K562 (cell line): ENCODE measurements at regions not wholly inside any gene's neighbourhood (a gene's known extent, or its start where the extent isn't known, plus 50 kb on each side); places are given as distances from the start of the nearest gene placed in this dataset.

ENCODE experiments used
- ATAC-seq: fragments of 200-7000 bp; cut with Tn5 transposase; 3 replicates; pipeline ENCODE4 v1.9.1; 2020; ENCODE audit warnings: moderate library complexity
- BruUV-seq: library from RNA; stranded (reverse); fragments of 400-500 nt; replicated peaks from 2 replicates; lab custom pipeline; 2021; lab: Mats Ljungman, UMichigan
- CTCF ChIA-PET: fragments of 300-600 bp; formaldehyde crosslinking; extraction: SDS; loops from one replicate; lab custom pipeline; 2021; ENCODE audit warnings: low intra/inter-chr PET ratio; lab: Yijun Ruan, JAX
- POLR2A ChIA-PET: fragments of 300-600, 350-650 bp; sonication (Branson Sonifier 250); formaldehyde crosslinking; extraction: SDS; loops from one replicate; lab custom pipeline; 2021; ENCODE audit warnings: antibody characterized with exemption, inconsistent platforms; lab: Yijun Ruan, JAX
- DNase-seq, 4 experiments: peaks; one replicate each; pipeline versions ENCODE4 v3.0.0 to v3.0.0-alpha.2; 2011 to 2018; ENCODE audit warnings: low spot score in 3 of 4, mixed read lengths in 3 of 4; ENCODE audit errors: extremely low read depth in 1 of 4
- FAIRE-seq: peaks from 2 replicates; lab custom pipeline; 2011; peaks lifted over from hg19 to GRCh38; lab: Jason Lieb, UNC
- H2AFZ ChIP-seq: 2 replicates; pipeline ENCODE4 v1.6.0; 2011; ENCODE audit warnings: low read depth, low read length, control low read depth, inconsistent platforms
- H3K27ac ChIP-seq: fragments of 200-600 bp; 3 replicates; pipeline ENCODE4 v1.8.0; 2011; ENCODE audit warnings: low read depth, mild to moderate bottlenecking, control low read depth, inconsistent platforms, low read length, moderate library complexity, mixed read lengths; ENCODE audit errors: extremely low read depth
- H3K27me3 ChIP-seq, 2 experiments: fragments of 300-600 bp in 1 of 2; 2 replicates in 1 of 2; 3 replicates in 1 of 2; pipeline versions ENCODE4 v1.6.0 to v1.8.0; 2011; ENCODE audit warnings: inconsistent platforms in 2 of 2, low read length in 2 of 2, mild to moderate bottlenecking in 1 of 2, mixed read lengths in 1 of 2, moderate library complexity in 1 of 2; ENCODE audit not compliant: control insufficient read depth in 2 of 2, insufficient read depth in 2 of 2
- H3K36me3 ChIP-seq: fragments of 300-600 bp; 3 replicates; pipeline ENCODE4 v1.8.0; 2011; ENCODE audit warnings: mild to moderate bottlenecking, low read length, inconsistent platforms; ENCODE audit not compliant: control insufficient read depth, insufficient read depth
- H3K4me1 ChIP-seq, 2 experiments: fragments of 200-600 bp in 1 of 2; replicated peaks in 1 of 2; 2 replicates in 1 of 2; 3 replicates in 1 of 2; pipeline versions ENCODE4 v1.5.1 to v1.8.0; 2011; ENCODE audit warnings: inconsistent platforms in 2 of 2, low read length in 2 of 2, mild to moderate bottlenecking in 1 of 2, mixed read lengths in 1 of 2, moderate library complexity in 1 of 2; ENCODE audit not compliant: control insufficient read depth in 2 of 2, insufficient read depth in 2 of 2
- H3K4me2 ChIP-seq: 2 replicates; pipeline ENCODE4 v1.6.1; 2011; ENCODE audit warnings: low read length, control low read depth, inconsistent platforms, mixed read lengths; ENCODE audit not compliant: insufficient read depth
- H3K4me3 ChIP-seq: fragments of 200-600 bp; sonication (generic), shearing (Covaris generic); 2 replicates; pipeline ENCODE4 v1.5.1; 2016; ENCODE audit warnings: control low read depth, inconsistent platforms
- H3K79me2 ChIP-seq: fragments of 200-600 bp; 3 replicates; pipeline ENCODE4 v1.8.0; 2011; ENCODE audit warnings: low read length, inconsistent platforms; ENCODE audit not compliant: control insufficient read depth, insufficient read depth
- H3K9ac ChIP-seq, 2 experiments: 2 replicates each; pipeline versions ENCODE4 v1.6.0 to v1.6.1; 2011; ENCODE audit warnings: low read depth in 2 of 2, low read length in 2 of 2, control low read depth in 1 of 2, inconsistent platforms in 1 of 2, mild to moderate bottlenecking in 1 of 2, mixed read lengths in 1 of 2; ENCODE audit not compliant: insufficient read depth in 1 of 2
- H3K9me1 ChIP-seq: one replicate; pipeline ENCODE4 v1.6.0; 2011; ENCODE audit warnings: inconsistent platforms, mild to moderate bottlenecking, low read length, moderate library complexity; ENCODE audit not compliant: control insufficient read depth, insufficient read depth
- H3K9me3 ChIP-seq: replicated peaks from 2 replicates; pipeline ENCODE4 v1.5.1; 2011; ENCODE audit warnings: low read depth, low read length, inconsistent platforms; ENCODE audit not compliant: control insufficient read depth, insufficient read depth
- H4K20me1 ChIP-seq: replicated peaks from 2 replicates; pipeline ENCODE4 v1.6.1; 2011; ENCODE audit warnings: low read length, inconsistent platforms, mixed read lengths; ENCODE audit not compliant: control insufficient read depth, insufficient read depth
- ARID1B ChIP-seq: fragments of 450-650 bp; IDR thresholded peaks from 2 replicates; pipeline ENCODE4 v1.6.1; 2016; ENCODE audit warnings: antibody characterized with exemption, mild to moderate bottlenecking, inconsistent platforms
- ARID3B ChIP-seq: fragments of 250-450 bp; sonication (Bioruptor Pico); IDR thresholded peaks from 2 replicates; pipeline ENCODE4 v1.4.0; 2020; ENCODE audit warnings: borderline replicate concordance
- CEBPZ ChIP-seq: fragments of 150-350 bp; IDR thresholded peaks from 2 replicates; pipeline ENCODE4 v1.6.1; 2014; ENCODE audit warnings: low read depth, mild to moderate bottlenecking, low read length, borderline replicate concordance
- CREM ChIP-seq: IDR thresholded peaks from 2 replicates; pipeline ENCODE4 v1.6.1; 2014; ENCODE audit warnings: antibody characterized with exemption, low read depth
- HEY1 ChIP-seq: fragments of 250-450 bp; sonication (Bioruptor Pico); IDR thresholded peaks from 2 replicates; pipeline ENCODE4 v1.5.0; 2020; ENCODE audit warnings: mild to moderate bottlenecking, moderate library complexity, borderline replicate concordance
- MXI1 ChIP-seq: IDR thresholded peaks from 2 replicates; pipeline ENCODE4 v1.6.1; 2011; ENCODE audit warnings: low read depth, mild to moderate bottlenecking, improper control_type of control experiment, low read length
- PTBP1 ChIP-seq: fragments of 200-400 bp; formaldehyde crosslinking; IDR thresholded peaks from 2 replicates; pipeline ENCODE4 v1.6.1; 2017; ENCODE audit warnings: low read depth, low read length
- RNF2 ChIP-seq: sonication (generic); IDR thresholded peaks from 2 replicates; pipeline ENCODE4 v1.6.1; 2016
- SIN3B ChIP-seq: fragments of 450-650 bp; IDR thresholded peaks from 2 replicates; pipeline ENCODE4 v1.6.1; 2017; ENCODE audit warnings: low read depth, mild to moderate bottlenecking, moderate library complexity
- TFAM ChIP-seq: fragments of 250-450 bp; sonication (Bioruptor Pico); conservative IDR thresholded peaks from 2 replicates; pipeline ENCODE4 v1.5.0; 2021; ENCODE audit warnings: mild to moderate bottlenecking, moderate library complexity
- ZBTB43 ChIP-seq: sonication (generic); formaldehyde crosslinking; IDR thresholded peaks from 2 replicates; pipeline ENCODE4 v1.8.0; 2023; ENCODE audit warnings: mild to moderate bottlenecking, missing genetic modification reagents
- ZNF232 ChIP-seq: sonication (generic); formaldehyde crosslinking; IDR thresholded peaks from 2 replicates; pipeline ENCODE4 v1.8.0; 2022; ENCODE audit warnings: mild to moderate bottlenecking, missing genetic modification reagents
- WGBS: fragments of 100-300 bp; shearing (Covaris generic); methylation state at CpG from one replicate; pipeline ENCODE4 v1.1.6; 2016; ENCODE audit warnings: low coverage, mixed read lengths; ENCODE audit not compliant: insufficient coverage; ENCODE audit errors: missing lambda C conversion rate; 5-methylcytosine and 5-hydroxymethylcytosine counted together
- in situ Hi-C: fragments of 300-500 bp; cut with MboI; formaldehyde crosslinking; loops from 4 replicates; pipeline ENCODE4 v1.15.0; 2018; ENCODE audit warnings: inconsistent platforms, mixed read lengths
- intact Hi-C: fragments of 100-400 bp; cut with micrococcal nuclease; formaldehyde crosslinking; loops from 2 replicates; pipeline ENCODE4 v1.14.2; 2022

GRCh38 chr12:89176676-89177075 is 175.6 kb downstream of the DUSP6 start (continued):
- TF ChIP-seq MXI1 (no peak), ARID1B (no peak)

- CTCF ChIA-PET = no interaction called here
- WGBS = 5% methylated on average over 4 of the region's 4 CpGs
- no TSS peak for BruUV-seq
Observed at GRCh38 chr12:89173678-89174077, 178.6 kb downstream of the DUSP6 start.

More at GRCh38 chr12:89173678-89174077, 178.6 kb downstream of the DUSP6 start:
- Histone ChIP-seq H3K27me3 (no peaks in the 10 kb centered on the region), H3K9me3 (no peaks in the 10 kb centered on the region), H2AFZ (no peak overlapping the region), H3K9ac (no peak overlapping the region), H3K36me3 (no peaks in the 10 kb centered on the region), H3K9me1 (no peaks in the 10 kb centered on the region), H3K4me1 (no peaks in the 10 kb centered on the region), H4K20me1 (no peaks in the 10 kb centered on the region), H3K79me2 (no peaks in the 10 kb centered on the region), H3K4me3 (no peak overlapping the region), H3K4me2 (no peak overlapping the region), H3K27ac (no peak overlapping the region)
- intact Hi-C loops (no loop called here), in situ Hi-C loops (no loop called here)
- DNase-seq = no peak
- TF ChIP-seq CEBPZ = no peak
- no peak for TF ChIP-seq CREM
- no peak for TF ChIP-seq MXI1
- TF ChIP-seq ARID3B (CRISPR knock-in tag) = no peak
- TF ChIP-seq RNF2 = no peak
- TF ChIP-seq TFAM = no peak
- TF ChIP-seq ZNF232 (CRISPR knock-in tag) = no peak
- TF ChIP-seq SIN3B = no peak
- no peak for TF ChIP-seq HEY1
- TF ChIP-seq ZBTB43 = no peak
- TF ChIP-seq PTBP1 = no peak
- POLR2A ChIA-PET = interaction anchor here (0.7 kb wide), 1 partner anchor 36 kb away, joined by 3 read pairs; no protein-coding TSS in a partner anchor
- FAIRE-seq = no peak
- ATAC-seq = no peak
